ENCODE measurements at regions not wholly inside any gene's neighbourhood (a gene's known extent, or its start where the extent isn't known, plus 50 kb on each side); places are given as distances from the start of the nearest gene placed in this dataset.
"Not testable (repeated sequence)": the region's sequence is repeated elsewhere in the genome, so short reads cannot be mapped to it uniquely, and the experiment has no call there.

- no peak overlapping the region for H3K4me3 ChIP-seq (ENCODE audit: low read depth, low read length)
- TF ChIP-seq CTCF (IDR thresholded peaks at IDR 0.05; ENCODE audit: low read depth, low read length), result no peak
These were observed 74.1 kb upstream of the WDR44 start for GRCh38 chrX:118271775-118272174.

- TF ChIP-seq CTCF (IDR thresholded peaks at IDR 0.05; ENCODE audit: low read depth, low read length), result no peak
These were observed 73.7 kb upstream of the WDR44 start for GRCh38 chrX:118272242-118272641.

GRCh38 chrX:118286066-118286762 lies 59.7 kb upstream of the WDR44 start:
- no peak for TF ChIP-seq CTCF (IDR thresholded peaks at IDR 0.05; ENCODE audit: low read depth, low read length)
- no peak overlapping the region for H3K4me3 ChIP-seq (ENCODE audit: low read depth, low read length)

More at GRCh38 chrX:118272242-118272641, 73.7 kb upstream of the WDR44 start:
- H3K4me3 ChIP-seq (ENCODE audit: low read depth, low read length), result no peak overlapping the region

GRCh38 chrX:118295818-118296217 lies 50.1 kb upstream of the WDR44 start:
- not testable (repeated sequence) for H3K4me3 ChIP-seq (ENCODE audit: low read depth, low read length)
